ENCODE measurements at regions not wholly inside any gene's neighbourhood (a gene's known extent, or its start where the extent isn't known, plus 50 kb on each side); places are given as distances from the start of the nearest gene placed in this dataset.

DNA sequence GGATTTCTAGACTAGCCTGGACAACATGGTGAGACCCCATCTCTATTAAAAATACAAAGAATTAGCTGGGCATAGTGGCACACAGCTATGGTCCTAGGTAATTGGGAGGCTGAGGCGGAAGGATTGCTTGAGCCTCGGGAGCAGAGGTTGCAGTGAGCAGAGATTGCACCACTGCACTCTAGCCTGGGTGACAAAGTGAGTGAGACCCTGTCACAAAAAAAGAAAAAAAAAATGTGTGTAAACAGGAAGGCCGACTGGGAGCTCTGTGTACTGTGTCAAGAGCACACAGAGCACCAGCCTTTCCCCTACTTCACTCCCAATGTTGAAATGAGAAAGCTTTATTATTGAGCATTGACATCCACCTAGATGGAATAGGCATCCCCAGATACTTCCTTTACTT lies 681.7 kb upstream of the FSHR start:
- TF ChIP-seq, protein P1, sequence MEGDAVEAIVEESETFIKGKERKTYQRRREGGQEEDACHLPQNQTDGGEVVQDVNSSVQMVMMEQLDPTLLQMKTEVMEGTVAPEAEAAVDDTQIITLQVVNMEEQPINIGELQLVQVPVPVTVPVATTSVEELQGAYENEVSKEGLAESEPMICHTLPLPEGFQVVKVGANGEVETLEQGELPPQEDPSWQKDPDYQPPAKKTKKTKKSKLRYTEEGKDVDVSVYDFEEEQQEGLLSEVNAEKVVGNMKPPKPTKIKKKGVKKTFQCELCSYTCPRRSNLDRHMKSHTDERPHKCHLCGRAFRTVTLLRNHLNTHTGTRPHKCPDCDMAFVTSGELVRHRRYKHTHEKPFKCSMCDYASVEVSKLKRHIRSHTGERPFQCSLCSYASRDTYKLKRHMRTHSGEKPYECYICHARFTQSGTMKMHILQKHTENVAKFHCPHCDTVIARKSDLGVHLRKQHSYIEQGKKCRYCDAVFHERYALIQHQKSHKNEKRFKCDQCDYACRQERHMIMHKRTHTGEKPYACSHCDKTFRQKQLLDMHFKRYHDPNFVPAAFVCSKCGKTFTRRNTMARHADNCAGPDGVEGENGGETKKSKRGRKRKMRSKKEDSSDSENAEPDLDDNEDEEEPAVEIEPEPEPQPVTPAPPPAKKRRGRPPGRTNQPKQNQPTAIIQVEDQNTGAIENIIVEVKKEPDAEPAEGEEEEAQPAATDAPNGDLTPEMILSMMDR (IDR thresholded peaks at IDR 0.05), result no peak
- no peak for TF ChIP-seq POLR2AphosphoS5 (IDR thresholded peaks at IDR 0.05)
